Kidney capillary endothelial cell (primary cell): ENCODE measurements at regions not wholly inside any gene's neighbourhood (a gene's known extent, or its start where the extent isn't known, plus 50 kb on each side); places are given as distances from the start of the nearest gene placed in this dataset.

Source experiments
- DNase-seq: peaks from one replicate; pipeline ENCODE4 v3.0.0-alpha.2; 2018; ENCODE audit warnings: low spot score

- DNase-seq = no peak
Measured at GRCh38 chr3:44056446-44057240, 185.0 kb upstream of the TOPAZ1 start.

- DNase-seq = no peak
Measured at GRCh38 chr3:44058022-44058867, 183.4 kb upstream of the TOPAZ1 start.

DNA sequence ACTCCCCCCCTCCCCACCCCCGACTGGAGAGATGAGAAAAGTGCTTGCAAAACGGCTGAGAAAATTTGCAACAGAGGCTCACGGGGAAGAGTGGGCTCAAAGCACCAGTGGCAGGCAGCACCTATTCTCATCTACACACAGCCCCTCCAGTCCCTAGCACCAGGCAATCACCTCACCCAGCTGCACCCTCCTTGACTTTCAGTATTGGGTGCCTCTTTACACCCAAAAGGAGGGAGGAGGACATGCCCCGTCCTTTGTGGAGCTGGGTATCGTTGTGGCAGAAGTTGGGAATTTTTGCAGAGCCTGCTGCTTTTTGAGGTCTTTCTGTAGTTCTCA lies 182.8 kb upstream of the TOPAZ1 start:
- DNase-seq = no peak

DNA sequence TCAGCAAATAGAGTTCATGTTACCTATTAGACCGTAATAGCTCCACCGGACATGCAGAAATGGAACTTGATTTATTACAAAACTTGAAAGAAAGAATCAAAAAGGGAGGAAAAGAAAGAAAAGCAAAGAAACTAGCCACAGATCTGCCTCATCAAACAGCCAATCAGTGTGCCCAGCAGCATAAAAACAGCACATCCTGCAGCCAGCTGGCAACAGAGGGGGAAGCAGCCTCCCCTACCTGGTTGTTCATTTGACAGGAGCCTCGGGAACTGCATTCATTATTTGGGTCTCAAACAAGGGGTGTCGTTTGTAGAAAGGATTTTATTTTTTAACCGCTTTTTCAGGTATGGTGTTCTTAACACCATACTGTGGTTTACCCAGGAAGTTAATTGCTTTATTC lies 181.5 kb upstream of the TOPAZ1 start:
- DNase-seq = no peak

- no peak for DNase-seq
Measured at GRCh38 chr3:44061268-44061667, 180.4 kb upstream of the TOPAZ1 start.

DNA sequence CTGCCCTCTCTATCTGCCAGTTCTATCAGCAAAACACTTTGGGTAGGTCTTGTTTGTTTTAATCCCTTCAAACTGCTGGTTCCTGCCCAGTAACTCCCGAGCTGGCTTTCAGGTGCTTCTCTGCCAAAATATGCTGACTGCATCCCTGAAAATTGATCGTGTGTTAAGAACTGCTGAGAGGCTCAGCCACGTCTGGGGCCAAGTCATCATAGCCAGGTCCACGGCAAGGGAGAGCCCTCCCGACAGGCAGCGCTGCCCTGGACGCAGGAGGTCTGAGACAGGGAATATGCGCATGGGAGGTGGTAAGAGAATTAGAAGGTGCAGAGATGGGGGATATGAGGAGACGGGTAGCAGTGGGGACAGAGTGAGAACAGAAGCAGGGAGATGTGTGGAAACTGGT lies 179.7 kb upstream of the TOPAZ1 start:
- no peak for DNase-seq

GRCh38 chr3:44065311-44066094 lies 176.2 kb upstream of the TOPAZ1 start:
- DNase-seq = no peak

GRCh38 chr3:44066806-44067205 lies 174.9 kb upstream of the TOPAZ1 start:
- no peak for DNase-seq

GRCh38 chr3:44067431-44067830 lies 174.3 kb upstream of the TOPAZ1 start:
- DNase-seq = no peak

- DNase-seq = no peak
Measured at GRCh38 chr3:44068753-44069152, 172.9 kb upstream of the TOPAZ1 start.

DNA sequence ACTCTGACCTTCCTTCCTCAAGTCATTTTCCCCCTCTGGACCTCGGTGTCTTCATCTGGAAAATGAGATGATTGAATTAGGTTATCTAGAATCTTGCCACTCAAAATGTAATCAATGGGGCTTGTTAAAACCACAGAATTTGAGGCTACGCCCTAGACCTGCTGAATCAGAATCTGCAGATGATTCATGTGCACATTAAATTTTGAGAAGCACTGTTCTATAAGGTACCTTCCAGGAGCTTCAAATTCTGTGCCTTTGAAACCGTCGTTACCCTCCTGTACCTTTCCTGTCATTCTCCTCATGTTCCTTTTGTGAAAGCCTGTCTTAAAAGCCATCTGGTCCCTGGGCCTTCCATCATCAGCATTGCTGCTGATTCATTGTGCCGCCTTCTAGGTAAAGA lies 172.4 kb upstream of the TOPAZ1 start:
- no peak for DNase-seq

DNA sequence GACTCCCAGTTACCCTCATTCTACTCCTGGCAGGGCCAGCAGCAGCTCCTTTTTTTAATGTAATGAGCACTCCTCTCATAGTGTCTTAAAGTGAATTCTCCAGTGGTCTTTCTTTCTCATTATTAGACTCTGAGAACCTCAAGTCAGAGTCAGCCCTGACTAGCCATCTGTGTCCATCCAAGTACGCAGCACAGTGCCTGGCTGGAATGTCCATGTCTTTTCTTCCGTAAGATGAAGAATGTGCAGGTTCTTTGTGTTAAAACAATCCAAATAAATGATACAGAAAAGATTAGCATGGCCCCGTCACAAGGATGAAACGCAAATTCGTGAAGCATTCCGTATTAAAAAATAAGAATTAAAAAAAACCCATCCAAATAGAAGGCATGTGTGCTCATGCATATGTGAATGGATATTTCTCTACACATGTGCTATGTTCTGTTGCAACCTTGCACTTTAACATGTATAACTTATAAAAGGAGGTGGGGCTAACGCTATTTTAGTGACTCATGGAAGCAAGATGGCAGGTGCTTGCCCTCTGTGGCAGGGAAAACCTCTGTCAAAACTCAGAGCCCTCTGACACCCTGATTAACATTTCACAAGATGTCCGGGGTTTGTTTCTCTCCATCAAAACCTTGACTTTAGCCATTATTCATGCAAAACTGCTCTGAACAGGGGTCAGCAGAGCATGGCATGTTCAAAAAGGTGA lies 170.7 kb upstream of the TOPAZ1 start:
- no peak for DNase-seq

GRCh38 chr3:44072601-44073540 lies 168.8 kb upstream of the TOPAZ1 start:
- DNase-seq = no peak

DNA sequence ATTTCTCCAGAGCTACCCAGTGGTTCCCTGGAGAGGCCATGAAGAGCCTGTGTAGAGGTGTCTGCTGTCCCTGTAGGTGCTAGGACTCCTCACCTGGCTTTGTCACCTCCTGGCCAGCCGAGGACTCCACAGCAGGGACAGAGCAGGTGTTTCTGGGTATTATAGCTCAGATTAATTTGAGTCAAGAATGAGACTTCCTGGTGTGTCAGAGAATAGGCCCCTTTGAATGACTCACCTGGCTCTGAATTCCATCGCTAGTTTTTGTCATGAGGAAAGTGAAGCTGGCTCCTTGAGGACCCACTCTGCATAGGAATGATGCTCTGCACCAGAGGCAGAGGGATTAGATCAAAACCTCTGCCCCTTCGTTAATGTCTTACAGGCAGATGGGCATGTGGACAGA lies 167.5 kb upstream of the TOPAZ1 start:
- DNase-seq = no peak

- DNase-seq = no peak
Measured at GRCh38 chr3:44076221-44076829, 165.4 kb upstream of the TOPAZ1 start.

- no peak for DNase-seq
Measured at GRCh38 chr3:44077267-44077666, 164.4 kb upstream of the TOPAZ1 start.

GRCh38 chr3:44078863-44079262 lies 162.8 kb upstream of the TOPAZ1 start:
- DNase-seq = no peak

GRCh38 chr3:44079916-44080315 lies 161.8 kb upstream of the TOPAZ1 start:
- DNase-seq = no peak

DNA sequence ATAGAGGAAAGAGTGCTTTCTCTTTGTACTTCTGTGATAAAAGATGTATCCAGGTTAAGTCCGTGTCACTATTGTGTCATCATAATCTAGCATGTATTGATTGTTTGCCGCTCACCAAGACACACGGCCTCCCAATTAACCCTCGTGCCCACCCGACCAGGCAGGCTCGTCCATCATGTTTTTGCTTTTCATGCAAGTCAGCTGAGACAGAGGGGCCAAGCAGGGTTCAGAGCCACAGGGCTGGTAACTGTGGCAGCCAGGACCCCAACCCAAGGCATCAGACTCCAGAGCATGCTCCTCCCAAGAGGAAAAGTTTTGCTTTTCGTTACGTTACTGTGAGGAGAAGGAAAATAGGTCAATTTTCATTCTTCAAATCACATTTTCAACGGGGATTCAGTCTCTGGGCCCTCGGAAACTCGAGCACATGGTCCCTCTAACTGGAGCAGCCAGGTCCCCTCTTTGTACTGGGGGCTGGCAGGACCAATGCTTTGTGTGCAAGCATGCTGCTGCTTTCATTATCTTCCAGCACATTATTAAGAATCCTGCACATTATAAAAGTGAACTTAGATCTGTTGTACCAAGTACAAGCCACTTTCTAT lies 161.1 kb upstream of the TOPAZ1 start:
- no peak for DNase-seq

DNA sequence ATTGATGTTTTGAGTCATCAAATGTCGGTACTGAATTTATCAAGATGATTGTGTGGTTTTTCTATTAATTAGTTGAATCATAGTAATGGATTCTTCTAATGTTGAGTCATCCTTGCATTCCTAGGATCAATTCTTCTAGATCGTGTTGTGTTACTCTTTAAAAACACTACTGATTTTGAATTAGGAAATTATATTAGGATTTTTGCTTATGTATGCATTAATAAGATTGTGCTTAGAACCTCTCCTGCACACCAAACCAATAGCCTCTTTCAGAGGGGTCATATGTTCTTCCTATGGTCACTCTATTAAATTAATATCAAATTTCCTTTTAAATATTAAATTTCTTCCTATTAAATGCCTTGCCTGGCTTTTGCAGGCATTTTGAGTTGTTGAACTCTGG lies 151.7 kb upstream of the TOPAZ1 start:
- DNase-seq = no peak
